PC-9 (cell line): ENCODE measurements at regions not wholly inside any gene's neighbourhood (a gene's known extent, or its start where the extent isn't known, plus 50 kb on each side); places are given as distances from the start of the nearest gene placed in this dataset.

Source experiments
- EZH2 ChIP-seq: fragments of 200-600 bp; sonication (generic); IDR thresholded peaks from 2 replicates; pipeline ENCODE4 v1.8.0; 2017; ENCODE audit warnings: antibody characterized with exemption, low read depth
- TF ChIP-seq, protein P1 (sequence below): fragments of 200-600 bp; sonication (generic); conservative IDR thresholded peaks from 2 replicates; pipeline ENCODE4 v1.6.1; 2017; ENCODE audit warnings: mixed run types, antibody characterized with exemption, mild to moderate bottlenecking, moderate library complexity

DNA sequence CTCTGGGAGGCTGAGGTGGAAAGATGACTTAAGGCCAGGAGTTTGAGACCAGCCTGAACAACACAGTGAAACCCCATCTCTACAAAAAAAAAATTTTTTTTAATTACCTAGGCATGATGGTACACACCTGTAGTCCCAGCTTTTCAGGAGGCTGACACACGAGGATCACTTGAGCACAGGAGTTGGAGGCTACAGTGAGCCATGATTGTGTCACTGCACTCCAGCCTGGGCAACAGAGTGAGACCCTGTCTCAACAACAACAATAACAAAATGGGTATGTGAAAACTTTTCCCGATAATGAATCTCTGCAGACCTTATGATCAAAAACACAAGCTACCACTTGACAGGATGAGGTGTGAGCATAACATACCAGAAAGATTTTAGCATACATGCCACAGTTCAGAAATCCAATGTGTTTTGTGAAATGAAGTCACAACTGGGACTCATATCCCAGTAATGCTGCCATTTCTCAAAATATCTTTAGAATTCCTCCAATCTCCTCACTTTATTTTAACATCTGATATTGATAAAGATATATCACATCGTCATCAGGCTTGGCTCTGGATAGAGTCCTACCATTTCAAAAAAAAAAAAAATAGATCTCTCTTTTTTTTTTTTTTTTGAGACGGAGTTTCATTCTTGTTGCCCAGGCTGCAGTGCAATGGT is 74.0 kb upstream of the PELI1 start:
- TF ChIP-seq EZH2, result no peak
- TF ChIP-seq, protein P1, sequence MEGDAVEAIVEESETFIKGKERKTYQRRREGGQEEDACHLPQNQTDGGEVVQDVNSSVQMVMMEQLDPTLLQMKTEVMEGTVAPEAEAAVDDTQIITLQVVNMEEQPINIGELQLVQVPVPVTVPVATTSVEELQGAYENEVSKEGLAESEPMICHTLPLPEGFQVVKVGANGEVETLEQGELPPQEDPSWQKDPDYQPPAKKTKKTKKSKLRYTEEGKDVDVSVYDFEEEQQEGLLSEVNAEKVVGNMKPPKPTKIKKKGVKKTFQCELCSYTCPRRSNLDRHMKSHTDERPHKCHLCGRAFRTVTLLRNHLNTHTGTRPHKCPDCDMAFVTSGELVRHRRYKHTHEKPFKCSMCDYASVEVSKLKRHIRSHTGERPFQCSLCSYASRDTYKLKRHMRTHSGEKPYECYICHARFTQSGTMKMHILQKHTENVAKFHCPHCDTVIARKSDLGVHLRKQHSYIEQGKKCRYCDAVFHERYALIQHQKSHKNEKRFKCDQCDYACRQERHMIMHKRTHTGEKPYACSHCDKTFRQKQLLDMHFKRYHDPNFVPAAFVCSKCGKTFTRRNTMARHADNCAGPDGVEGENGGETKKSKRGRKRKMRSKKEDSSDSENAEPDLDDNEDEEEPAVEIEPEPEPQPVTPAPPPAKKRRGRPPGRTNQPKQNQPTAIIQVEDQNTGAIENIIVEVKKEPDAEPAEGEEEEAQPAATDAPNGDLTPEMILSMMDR, result no peak
